GM21381 (cell line): ENCODE measurements at regions not wholly inside any gene's neighbourhood (a gene's known extent, or its start where the extent isn't known, plus 50 kb on each side); places are given as distances from the start of the nearest gene placed in this dataset.

Source experiments
- ATAC-seq: cut with Tn5 transposase; IDR thresholded peaks from one replicate; pipeline ENCODE4 v1.9.1; 2021; ENCODE audit warnings: mild to moderate bottlenecking, moderate library complexity; ENCODE audit not compliant: unreplicated experiment

- ATAC-seq, result no peak
Measured at GRCh38 chr4:136863756-136864155, 668.5 kb downstream of the PCDH18 start.

GRCh38 chr4:136862653-136863052 is 669.6 kb downstream of the PCDH18 start:
- no peak for ATAC-seq

GRCh38 chr4:136861091-136861490 is 671.2 kb downstream of the PCDH18 start:
- ATAC-seq, result no peak

- ATAC-seq, result no peak
Measured at GRCh38 chr4:136858903-136859302, 673.4 kb downstream of the PCDH18 start.

- no peak for ATAC-seq
Measured at GRCh38 chr4:136855886-136856285, 676.4 kb downstream of the PCDH18 start.

GRCh38 chr4:136850446-136850845 is 681.8 kb downstream of the PCDH18 start:
- ATAC-seq, result no peak

GRCh38 chr4:136847881-136848621 is 684.2 kb downstream of the PCDH18 start:
- no peak for ATAC-seq

- ATAC-seq, result no peak
Measured at GRCh38 chr4:136841526-136841925, 690.8 kb downstream of the PCDH18 start.

GRCh38 chr4:136838607-136839006 is 693.7 kb downstream of the PCDH18 start:
- ATAC-seq, result no peak

GRCh38 chr4:136831553-136831952 is 700.7 kb downstream of the PCDH18 start:
- ATAC-seq, result no peak

- ATAC-seq, result no peak
Measured at GRCh38 chr4:136829280-136829679, 703.0 kb downstream of the PCDH18 start.

- no peak for ATAC-seq
Measured at GRCh38 chr4:136823020-136823419, 709.3 kb downstream of the PCDH18 start.

- no peak for ATAC-seq
Measured at GRCh38 chr4:136818811-136819330, 713.4 kb downstream of the PCDH18 start.

GRCh38 chr4:136812100-136812880 is 720.0 kb downstream of the PCDH18 start:
- no peak for ATAC-seq

- no peak for ATAC-seq
Measured at GRCh38 chr4:136811496-136812077, 720.7 kb downstream of the PCDH18 start.

- no peak for ATAC-seq
Measured at GRCh38 chr4:136810626-136811025, 721.7 kb downstream of the PCDH18 start.

GRCh38 chr4:136806844-136807243 is 725.5 kb downstream of the PCDH18 start:
- ATAC-seq, result no peak

- no peak for ATAC-seq
Measured at GRCh38 chr4:136805617-136806016, 726.7 kb downstream of the PCDH18 start.

GRCh38 chr4:136803433-136803832 is 728.9 kb downstream of the PCDH18 start:
- ATAC-seq, result no peak

- ATAC-seq, result no peak
Measured at GRCh38 chr4:136800248-136800647, 732.0 kb downstream of the PCDH18 start.

- no peak for ATAC-seq
Measured at GRCh38 chr4:136796953-136797352, 735.3 kb downstream of the PCDH18 start.

GRCh38 chr4:136793848-136794247 is 738.4 kb downstream of the PCDH18 start:
- no peak for ATAC-seq
